Neural crest cell (in vitro differentiated cells): ENCODE measurements at regions not wholly inside any gene's neighbourhood (a gene's known extent, or its start where the extent isn't known, plus 50 kb on each side); places are given as distances from the start of the nearest gene placed in this dataset.

Source experiments
- DNase-seq: peaks from one replicate; pipeline ENCODE4 v3.0.0; 2021; ENCODE audit warnings: low read depth, mixed read lengths, low spot score
- H3K27ac Mint-ChIP-seq: one replicate; pipeline ENCODE4 v1.8.0; 2021; ENCODE audit warnings: mild to moderate bottlenecking, mixed read lengths; ENCODE audit not compliant: unreplicated experiment
- H3K27me3 Mint-ChIP-seq: 2 replicates; pipeline ENCODE4 v1.8.0; 2021; ENCODE audit warnings: low read depth, mild to moderate bottlenecking, mixed read lengths
- H3K36me3 Mint-ChIP-seq: 2 replicates; pipeline ENCODE4 v1.8.0; 2021; ENCODE audit warnings: low read depth, mild to moderate bottlenecking, mixed read lengths
- H3K4me1 Mint-ChIP-seq: 2 replicates; pipeline ENCODE4 v1.8.0; 2021; ENCODE audit warnings: mixed read lengths
- H3K4me3 Mint-ChIP-seq: one replicate; pipeline ENCODE4 v1.8.0; 2021; ENCODE audit warnings: mild to moderate bottlenecking, mixed read lengths
- H3K9me3 Mint-ChIP-seq: 2 replicates; pipeline ENCODE4 v1.8.0; 2021; ENCODE audit warnings: mixed read lengths
- CTCF ChIP-seq: fragments of 200-600 bp; sonication (generic); conservative IDR thresholded peaks from 2 replicates; pipeline ENCODE4 v1.5.0; 2021; ENCODE audit warnings: antibody characterized with exemption, mild to moderate bottlenecking

- Mint-ChIP-seq H3K9me3 (no peaks in the 10 kb centered on the region), H3K27me3 (peaks cover 1% of the 10 kb centered on the region), H3K27ac (no peak overlapping the region), H3K4me1 (peaks cover 4% of the 10 kb centered on the region), H3K36me3 (peaks cover 2% of the 10 kb centered on the region), H3K4me3 (no peak overlapping the region)
- TF ChIP-seq CTCF: peak; percentile 82
- DNase-seq: peak; percentile 60
Observed at GRCh38 chr13:25037057-25037813, 58.7 kb upstream of the PABPC3 start.

- no peak for DNase-seq
- no peaks in the 10 kb centered on the region for H3K9me3 Mint-ChIP-seq
- TF ChIP-seq CTCF: no peak
- H3K4me3 Mint-ChIP-seq: peak overlapping the region; percentile 31
- peaks cover 15% of the 10 kb centered on the region for H3K4me1 Mint-ChIP-seq
- no peak overlapping the region for H3K27ac Mint-ChIP-seq
- peaks cover 11% of the 10 kb centered on the region for H3K27me3 Mint-ChIP-seq
- H3K36me3 Mint-ChIP-seq: peaks cover 2% of the 10 kb centered on the region
Observed at GRCh38 chr13:25042151-25042865, 53.6 kb upstream of the PABPC3 start.

- no peak overlapping the region for H3K27ac Mint-ChIP-seq
- H3K4me1 Mint-ChIP-seq: peaks cover 19% of the 10 kb centered on the region
- H3K27me3 Mint-ChIP-seq: peaks cover 17% of the 10 kb centered on the region
- H3K9me3 Mint-ChIP-seq: no peaks in the 10 kb centered on the region
- H3K36me3 Mint-ChIP-seq: no peaks in the 10 kb centered on the region
- no peak for DNase-seq
- no peak for TF ChIP-seq CTCF
- H3K4me3 Mint-ChIP-seq: no peak overlapping the region
Observed at GRCh38 chr13:25044071-25044470, 51.9 kb upstream of the PABPC3 start.
